Heart right ventricle (tissue), 16 donors: ENCODE measurements at regions not wholly inside any gene's neighbourhood (a gene's known extent, or its start where the extent isn't known, plus 50 kb on each side); places are given as distances from the start of the nearest gene placed in this dataset.
A peak's percentile ranks its signal among the peaks of the same experiment; 100 is the strongest.
"Not testable (repeated sequence)": the region's sequence is repeated elsewhere in the genome, so short reads cannot be mapped to it uniquely, and the experiment has no call there.

Experiments
- ATAC-seq, 8 donors: fragments of 200-7000 bp; cut with Tn5 transposase; one replicate each; pipeline ENCODE4 v1.9.1; 2020; ENCODE audit warnings: mild to moderate bottlenecking in 8 of 8, moderate library complexity in 8 of 8, moderate number of reproducible peaks in 1 of 8
- DNase-seq, 2 donors: peaks; one replicate each; pipeline ENCODE4 v3.0.0-alpha.2; 2020
- H3K27ac ChIP-seq, 10 donors: fragments of 200-600 bp; sonication (generic) in 2 of 10; one replicate each; pipeline versions ENCODE4 v1.5.0 to v1.8.0; 2020 to 2022; ENCODE audit warnings: mild to moderate bottlenecking in 3 of 10
- H3K27me3 ChIP-seq, 7 donors: fragments of 200-600 bp; one replicate each; pipeline ENCODE4 v1.8.0; 2021 to 2022; ENCODE audit warnings: mild to moderate bottlenecking in 2 of 7
- H3K36me3 ChIP-seq, 9 donors: fragments of 200-600 bp; sonication (generic) in 1 of 9; one replicate each; pipeline versions ENCODE4 v1.5.0 to v1.8.0; 2020 to 2022; ENCODE audit warnings: mild to moderate bottlenecking in 2 of 9
- H3K4me1 ChIP-seq, 9 donors: fragments of 200-600 bp; sonication (generic) in 1 of 9; one replicate each; pipeline versions ENCODE4 v1.5.0 to v1.8.0; 2020 to 2022; ENCODE audit warnings: mild to moderate bottlenecking in 4 of 9
- H3K4me3 ChIP-seq, 10 donors: fragments of 200-600 bp; sonication (generic) in 2 of 10; one replicate each; pipeline versions ENCODE4 v1.5.0 to v1.8.0; 2020 to 2022; ENCODE audit warnings: mild to moderate bottlenecking in 7 of 10, moderate library complexity in 2 of 10
- H3K9me3 ChIP-seq, 11 donors: fragments of 200-600 bp in 10 of 11; sonication (generic) in 2 of 11; one replicate each; pipeline versions ENCODE4 v1.5.0 to v1.8.0; 2013 to 2022; ENCODE audit warnings: mild to moderate bottlenecking in 2 of 11, control low read depth in 1 of 11, moderate library complexity in 1 of 11
- WGBS, 2 donors: extraction: QIAGEN DNeasy Blood & Tissue Kit; methylation state at CpG; one replicate each; pipeline ENCODE4 v1.1.7; 2013; ENCODE audit warnings: inconsistent platforms in 1 of 2; 5-methylcytosine and 5-hydroxymethylcytosine counted together
- intact Hi-C, 10 donors: fragments of 100-400 bp; cut with DNase I; formaldehyde crosslinking; loops; one replicate each; pipeline versions ENCODE4 v1.11.1 to v1.14.2; 2022
- TF ChIP-seq, protein P1 (sequence below), 9 donors: fragments of 200-600 bp; sonication (generic) in 2 of 9; IDR thresholded peaks; one replicate each; pipeline versions ENCODE4 v1.5.0 to v1.8.0; 2021 to 2022; ENCODE audit warnings: antibody characterized with exemption in 9 of 9, mild to moderate bottlenecking in 5 of 9, moderate library complexity in 1 of 9
- donor health status: Arrhythmogenic right ventricular cardiomyopathy.
- donor health status: ischemic (EF 13 %, LVEDD 7.1; RV severe dilation, severe dysfunction).
- donor health status: healthy with polysubstance abuse.
- donor health status: DM: no; HTN: yes; CAD: no.
- donor health status: DM: no; HTN: no; CAD: no.
- donor health status: ischemic (EF 25% LVEDD 6.9; RV normal size, moderate dysfunction).
- donor health status: ischemic (EF 25% LVEDD 5.7; RV mildly dilated, moderate dysfunction).
- donor health status: healthy.
- donor health status: DM: yes; HTN: yes; CAD: no.
- donor health status: Ischemic cardiomyopathy.
- donor health status: ischemic (EF 35%, LVEDD 5.7; RV mildly dilated, moderate dysfunction).
- donor health status: nonischemic (EF 11% LVEDD 7.7; RV severe dilation, severe dysfunction).
- donor health status: DM: yes; HTN: yes; CAD: no.
- donor health status: PGD.
- donor health status: ischemic (EF 29% LVEDD 5.4; RV normal size, mild dysfunction).
- donor health status: nonischemic (EF 23%, LVEDD 6.1; RV moderate dilation, normal function).

DNA sequence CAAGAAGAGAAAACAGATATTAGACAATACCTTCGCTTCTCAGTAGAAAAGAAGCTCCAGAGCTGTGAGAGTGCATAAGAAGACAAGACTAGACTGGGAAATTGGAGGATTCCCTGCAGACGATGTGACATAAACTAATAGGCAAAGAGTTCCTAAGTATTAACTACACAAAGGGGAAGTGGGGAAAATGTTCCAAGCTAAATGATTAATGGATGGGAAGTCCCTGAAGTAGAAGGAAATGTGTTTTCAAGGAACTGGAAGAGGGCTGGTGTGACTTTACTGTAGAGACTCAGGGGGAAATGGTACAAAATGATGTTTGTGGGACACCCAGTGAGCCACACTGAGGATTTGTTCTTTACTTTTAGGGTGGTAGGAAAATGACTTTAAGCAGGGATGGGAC, 69.7 kb upstream of the DCLK2 start:
- intact Hi-C loops: loop anchor here in 5 of 10 donors (2.0 to 10.0 kb wide), 6 partner anchors 69 to 866 kb away; partner anchors contain the start of gene DCLK2 (in 1 of the 5)

DNA sequence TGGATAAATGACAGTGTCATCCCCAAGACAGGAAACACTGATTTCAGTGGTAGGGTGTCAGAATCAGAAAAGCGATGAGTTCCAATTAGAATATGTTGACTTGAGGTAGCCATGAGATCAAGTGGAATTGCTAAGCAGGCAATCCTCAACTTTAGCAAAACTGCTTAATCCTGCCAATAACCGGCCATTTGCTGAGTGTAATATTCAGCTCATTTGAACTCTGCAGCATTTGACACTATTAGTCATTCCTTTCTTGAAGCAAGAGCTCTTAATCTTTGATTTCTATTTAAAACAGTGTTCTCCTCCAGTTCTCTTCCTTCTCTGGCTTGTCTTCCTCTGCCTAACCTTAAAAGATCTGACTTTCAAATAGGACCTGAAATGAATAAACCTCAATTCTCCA, 68.7 kb upstream of the DCLK2 start:
- intact Hi-C loops: loop anchor here in 6 of 10 donors (1.0 to 10.0 kb wide), 7 partner anchors 68 to 865 kb away; partner anchors contain the start of gene DCLK2 (in 1 of the 6)
- H3K27me3 ChIP-seq: no peaks in the 10 kb centered on the region
- no peak overlapping the region for H3K4me3 ChIP-seq
- ATAC-seq (no peak), DNase-seq (no peak)
- TF ChIP-seq, protein P1, sequence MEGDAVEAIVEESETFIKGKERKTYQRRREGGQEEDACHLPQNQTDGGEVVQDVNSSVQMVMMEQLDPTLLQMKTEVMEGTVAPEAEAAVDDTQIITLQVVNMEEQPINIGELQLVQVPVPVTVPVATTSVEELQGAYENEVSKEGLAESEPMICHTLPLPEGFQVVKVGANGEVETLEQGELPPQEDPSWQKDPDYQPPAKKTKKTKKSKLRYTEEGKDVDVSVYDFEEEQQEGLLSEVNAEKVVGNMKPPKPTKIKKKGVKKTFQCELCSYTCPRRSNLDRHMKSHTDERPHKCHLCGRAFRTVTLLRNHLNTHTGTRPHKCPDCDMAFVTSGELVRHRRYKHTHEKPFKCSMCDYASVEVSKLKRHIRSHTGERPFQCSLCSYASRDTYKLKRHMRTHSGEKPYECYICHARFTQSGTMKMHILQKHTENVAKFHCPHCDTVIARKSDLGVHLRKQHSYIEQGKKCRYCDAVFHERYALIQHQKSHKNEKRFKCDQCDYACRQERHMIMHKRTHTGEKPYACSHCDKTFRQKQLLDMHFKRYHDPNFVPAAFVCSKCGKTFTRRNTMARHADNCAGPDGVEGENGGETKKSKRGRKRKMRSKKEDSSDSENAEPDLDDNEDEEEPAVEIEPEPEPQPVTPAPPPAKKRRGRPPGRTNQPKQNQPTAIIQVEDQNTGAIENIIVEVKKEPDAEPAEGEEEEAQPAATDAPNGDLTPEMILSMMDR (IDR thresholded peaks at IDR 0.05): no peak
- H3K27ac ChIP-seq: no peak overlapping the region
- H3K4me1 ChIP-seq: peaks cover 0 to 30% (median 19%) of the 10 kb centered on the region in 9 donors
- H3K36me3 ChIP-seq: no peaks in the 10 kb centered on the region
- WGBS, 2 donors: 94 to 98% methylated on average over 2 of the region's 2 CpGs
- no peaks in the 10 kb centered on the region for H3K9me3 ChIP-seq

More for the DNA sequence above, 69.7 kb upstream of the DCLK2 start:
- Histone ChIP-seq H3K27me3 (no peaks in the 10 kb centered on the region), H3K4me3 (no peak overlapping the region), H3K4me1 (peaks cover 3 to 40% (median 26%) of the 10 kb centered on the region in 9 donors), H3K9me3 (no peaks in the 10 kb centered on the region), H3K27ac (no peak overlapping the region), H3K36me3 (no peaks in the 10 kb centered on the region)
- WGBS, 2 donors: 77 to 87% methylated on average over 2 of the region's 2 CpGs
- DNase-seq (no peak), ATAC-seq (no peak)
- TF ChIP-seq, protein P1 (IDR thresholded peaks at IDR 0.05): no peak

- ATAC-seq (peak; percentile 67 to 93 (median 86)), DNase-seq (peak in 1 of 2 donors; percentile 38)
- no peak overlapping the region for H3K4me3 ChIP-seq
- H3K9me3 ChIP-seq: no peaks in the 10 kb centered on the region
- no peaks in the 10 kb centered on the region for H3K36me3 ChIP-seq
- no peak overlapping the region for H3K27ac ChIP-seq
- TF ChIP-seq, protein P1 (IDR thresholded peaks at IDR 0.05): peak; percentile 24 to 75 (median 60)
- no peaks in the 10 kb centered on the region for H3K27me3 ChIP-seq
- WGBS, 2 donors: 23 to 27% methylated on average over 6 of the region's 6 CpGs
- H3K4me1 ChIP-seq: peaks cover 0 to 19% (median 8%) of the 10 kb centered on the region in 9 donors
- intact Hi-C loops: loop anchor here in 9 of 10 donors (1.0 to 10.0 kb wide), 9 partner anchors 54 to 233 kb away; partner anchors contain the start of gene DCLK2 (in 3 of the 9)
These were observed 67.6 kb upstream of the DCLK2 start for GRCh38 chr4:150010525-150011126.

DNA sequence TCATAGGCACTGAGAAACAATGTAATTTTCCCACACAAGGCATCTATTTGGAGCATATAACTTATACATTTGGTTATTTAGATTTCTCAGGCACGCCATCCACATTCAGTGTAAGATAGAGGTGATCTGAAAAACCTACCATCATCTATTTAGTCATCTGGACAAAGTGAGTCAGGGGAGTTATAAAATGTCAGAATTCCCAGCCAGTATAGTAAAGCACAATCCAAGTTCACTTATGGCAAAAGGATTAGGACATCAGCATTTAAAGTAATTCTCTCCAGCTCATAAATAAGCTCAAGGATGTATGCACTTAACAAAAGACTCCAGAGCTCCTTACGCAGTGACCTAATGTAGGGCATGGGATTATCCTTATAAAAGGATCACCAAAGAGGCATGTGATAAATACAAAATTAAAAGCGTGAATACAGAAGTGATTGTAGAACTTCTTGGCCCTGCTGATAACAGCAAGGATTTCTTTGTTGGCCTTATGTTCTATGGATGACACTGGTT, 65.3 kb upstream of the DCLK2 start:
- WGBS, 2 donors: 96 to 97% methylated on average over 3 of the region's 3 CpGs
- Histone ChIP-seq H3K4me1 (peaks cover 0 to 7% (median 0%) of the 10 kb centered on the region in 9 donors), H3K36me3 (no peaks in the 10 kb centered on the region), H3K4me3 (no peak overlapping the region), H3K27me3 (no peaks in the 10 kb centered on the region), H3K27ac (no peak overlapping the region), H3K9me3 (no peaks in the 10 kb centered on the region)
- intact Hi-C loops: loop anchor here in 6 of 10 donors (5.0 to 10.0 kb wide), 5 partner anchors 52 to 229 kb away; partner anchors contain the start of gene DCLK2 (in 3 of the 6)
- no peak for ATAC-seq
- TF ChIP-seq, protein P1 (IDR thresholded peaks at IDR 0.05): no peak
- DNase-seq: no peak

DNA sequence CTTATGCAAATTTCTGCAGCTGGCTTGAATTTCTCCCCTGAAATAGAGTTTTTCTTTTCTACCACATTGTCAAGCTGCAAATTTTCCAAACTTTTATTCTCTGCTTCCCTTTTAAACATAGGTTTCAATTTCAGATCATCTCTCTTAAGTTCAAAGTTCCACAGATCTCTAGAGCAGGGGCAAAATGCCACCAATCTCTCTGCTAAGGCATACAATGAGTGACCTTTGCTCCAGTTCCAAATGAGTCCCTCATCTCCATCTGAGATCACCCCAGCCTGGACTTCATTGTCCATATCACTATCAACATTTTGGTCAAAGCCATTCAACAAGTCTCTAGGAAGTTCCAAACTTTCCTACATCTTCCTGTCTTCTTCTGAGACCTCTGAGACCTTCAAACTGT, 62.3 kb upstream of the DCLK2 start:
- not testable (repeated sequence) for H3K4me3 ChIP-seq, H3K4me1 ChIP-seq, H3K27me3 ChIP-seq, ATAC-seq, H3K36me3 ChIP-seq, H3K9me3 ChIP-seq, H3K27ac ChIP-seq, DNase-seq
- intact Hi-C loops: loop anchor here in 4 of 10 donors (10.0 kb wide), 3 partner anchors 49 to 199 kb away; partner anchors contain the start of gene DCLK2 (in 1 of the 4)

DNA sequence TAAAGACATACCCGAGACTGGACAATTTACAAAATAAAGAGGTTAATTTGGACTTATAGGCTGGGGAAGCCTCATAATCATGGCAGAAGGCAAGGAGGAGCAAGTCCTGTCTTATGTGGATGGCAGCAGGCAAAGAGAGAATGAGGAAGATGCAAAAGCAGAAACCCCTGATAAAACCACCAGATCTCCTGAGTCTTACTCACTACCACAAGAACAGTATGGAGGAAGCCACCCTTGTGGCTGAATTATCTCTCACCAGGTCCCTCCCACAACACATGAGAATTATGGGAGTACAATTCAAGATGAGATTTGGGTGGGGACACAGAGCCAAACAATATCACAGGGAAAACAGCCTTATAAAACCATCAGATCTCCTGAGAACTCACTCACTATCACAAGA, 61.6 kb upstream of the DCLK2 start:
- WGBS, 2 donors: 83 to 88% methylated on average over 1 of the region's 1 CpG
- not testable (repeated sequence) for H3K4me3 ChIP-seq, H3K4me1 ChIP-seq, H3K9me3 ChIP-seq, H3K27ac ChIP-seq, ATAC-seq, DNase-seq, H3K36me3 ChIP-seq, H3K27me3 ChIP-seq
- intact Hi-C loops: loop anchor here in 4 of 10 donors (10.0 kb wide), 3 partner anchors 48 to 198 kb away; partner anchors contain the start of gene DCLK2 (in 1 of the 4)
